OCI-LY3 (cell line): ENCODE measurements at regions not wholly inside any gene's neighbourhood (a gene's known extent, or its start where the extent isn't known, plus 50 kb on each side); places are given as distances from the start of the nearest gene placed in this dataset.

Experiments
- EZH2phosphoT487 ChIP-seq: fragments of 200-600 bp; shearing (Covaris generic); IDR thresholded peaks from 2 replicates; pipeline ENCODE4 v1.6.1; 2018; ENCODE audit warnings: antibody characterized with exemption, mixed run types, low read depth
- TF ChIP-seq, protein P1 (sequence below): fragments of 200-600, 300-600 bp; sonication (generic); IDR thresholded peaks from 2 replicates; pipeline ENCODE4 v1.5.1; 2014; ENCODE audit warnings: antibody characterized with exemption, low read length, low read depth

DNA sequence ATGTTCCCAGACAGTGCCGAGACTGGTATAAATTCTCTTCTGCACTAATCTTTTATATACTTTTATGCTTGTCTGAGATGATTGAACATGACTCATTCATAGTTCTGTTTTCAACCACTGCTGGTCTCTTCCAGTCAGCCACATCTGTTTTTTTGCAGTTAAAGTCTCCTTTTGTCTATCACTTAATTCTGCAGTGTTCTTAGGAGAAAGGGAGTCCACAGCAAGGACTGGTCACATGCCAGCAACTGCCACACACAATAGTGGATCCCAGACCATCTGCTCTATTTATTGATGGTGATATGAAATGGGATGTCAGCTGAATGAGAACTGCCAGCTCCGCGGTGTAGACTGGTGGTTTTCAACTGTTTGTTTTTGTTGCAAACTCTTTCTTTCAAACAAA lies 379.8 kb downstream of the MED13L start:
- TF ChIP-seq, protein P1, sequence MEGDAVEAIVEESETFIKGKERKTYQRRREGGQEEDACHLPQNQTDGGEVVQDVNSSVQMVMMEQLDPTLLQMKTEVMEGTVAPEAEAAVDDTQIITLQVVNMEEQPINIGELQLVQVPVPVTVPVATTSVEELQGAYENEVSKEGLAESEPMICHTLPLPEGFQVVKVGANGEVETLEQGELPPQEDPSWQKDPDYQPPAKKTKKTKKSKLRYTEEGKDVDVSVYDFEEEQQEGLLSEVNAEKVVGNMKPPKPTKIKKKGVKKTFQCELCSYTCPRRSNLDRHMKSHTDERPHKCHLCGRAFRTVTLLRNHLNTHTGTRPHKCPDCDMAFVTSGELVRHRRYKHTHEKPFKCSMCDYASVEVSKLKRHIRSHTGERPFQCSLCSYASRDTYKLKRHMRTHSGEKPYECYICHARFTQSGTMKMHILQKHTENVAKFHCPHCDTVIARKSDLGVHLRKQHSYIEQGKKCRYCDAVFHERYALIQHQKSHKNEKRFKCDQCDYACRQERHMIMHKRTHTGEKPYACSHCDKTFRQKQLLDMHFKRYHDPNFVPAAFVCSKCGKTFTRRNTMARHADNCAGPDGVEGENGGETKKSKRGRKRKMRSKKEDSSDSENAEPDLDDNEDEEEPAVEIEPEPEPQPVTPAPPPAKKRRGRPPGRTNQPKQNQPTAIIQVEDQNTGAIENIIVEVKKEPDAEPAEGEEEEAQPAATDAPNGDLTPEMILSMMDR = no peak
- TF ChIP-seq EZH2phosphoT487 = no peak
